Sciatic nerve (tissue), 2 donors: ENCODE measurements at regions not wholly inside any gene's neighbourhood (a gene's known extent, or its start where the extent isn't known, plus 50 kb on each side); places are given as distances from the start of the nearest gene placed in this dataset.
"Not testable (repeated sequence)": the region's sequence is repeated elsewhere in the genome, so short reads cannot be mapped to it uniquely, and the experiment has no call there.

Experiments
- ATAC-seq: fragments of 200-7000 bp; cut with Tn5 transposase; one replicate; pipeline ENCODE4 v1.9.1; 2020; ENCODE audit warnings: mild to moderate bottlenecking, moderate library complexity
- DNase-seq: peaks from one replicate; pipeline ENCODE4 v3.0.0-alpha.2; 2020; ENCODE audit warnings: low spot score
- intact Hi-C: fragments of 100-400 bp; cut with DNase I; formaldehyde crosslinking; loops from one replicate; pipeline ENCODE4 v1.14.2; 2022
- donor health status: DM: no; HTN: no; CAD: no.
- donor health status: DM: no; HTN: no; CAD: no.

DNA sequence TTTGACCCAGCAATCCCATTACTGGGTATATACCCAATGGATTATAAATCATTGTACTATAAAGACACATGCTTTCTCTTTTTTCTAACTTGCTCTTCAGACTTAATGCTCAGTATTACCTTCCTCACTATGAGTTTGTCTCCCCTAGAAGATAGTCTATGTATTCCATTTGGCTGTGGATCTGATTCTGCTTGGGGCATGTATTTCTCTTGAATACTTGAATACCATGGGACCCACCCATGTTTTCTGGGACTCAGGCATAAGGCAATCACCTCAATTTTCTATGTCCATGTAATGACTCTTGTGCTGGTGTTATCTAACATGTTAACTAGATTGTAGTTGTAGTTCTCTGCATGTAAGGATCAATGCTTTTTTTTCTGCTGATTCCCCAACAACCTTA, 70.4 kb upstream of the PPM1H start:
- intact Hi-C loops: no loop called here
- ATAC-seq (no peak), DNase-seq (no peak)

GRCh38 chr12:63003223-63003819, 68.4 kb upstream of the PPM1H start:
- intact Hi-C loops: no loop called here
- ATAC-seq (no peak), DNase-seq (no peak)

DNA sequence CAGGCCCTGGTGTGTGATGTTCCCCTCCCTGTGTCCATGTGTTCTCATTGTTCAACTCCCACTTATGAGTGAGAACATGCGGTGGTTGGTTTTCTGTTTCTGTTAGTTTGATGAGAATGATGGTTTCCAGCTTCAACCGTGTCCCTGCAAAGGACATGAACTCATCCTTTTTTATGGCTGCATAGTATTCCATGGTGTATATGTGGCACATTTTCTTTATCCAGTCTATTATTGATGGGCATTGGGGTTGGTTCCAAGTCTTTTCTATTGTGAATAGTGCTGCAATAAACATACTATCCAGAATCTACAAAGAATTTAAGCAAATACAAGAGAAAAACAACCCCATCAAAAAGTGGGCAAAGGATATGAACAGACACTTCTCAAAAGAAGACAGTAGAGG, 67.1 kb upstream of the PPM1H start:
- DNase-seq, ATAC-seq, intact Hi-C loops: not testable (repeated sequence)

- intact Hi-C loops: no loop called here
- no peak for ATAC-seq
Measured at GRCh38 chr12:62998454-62998853, 63.5 kb upstream of the PPM1H start.

DNA sequence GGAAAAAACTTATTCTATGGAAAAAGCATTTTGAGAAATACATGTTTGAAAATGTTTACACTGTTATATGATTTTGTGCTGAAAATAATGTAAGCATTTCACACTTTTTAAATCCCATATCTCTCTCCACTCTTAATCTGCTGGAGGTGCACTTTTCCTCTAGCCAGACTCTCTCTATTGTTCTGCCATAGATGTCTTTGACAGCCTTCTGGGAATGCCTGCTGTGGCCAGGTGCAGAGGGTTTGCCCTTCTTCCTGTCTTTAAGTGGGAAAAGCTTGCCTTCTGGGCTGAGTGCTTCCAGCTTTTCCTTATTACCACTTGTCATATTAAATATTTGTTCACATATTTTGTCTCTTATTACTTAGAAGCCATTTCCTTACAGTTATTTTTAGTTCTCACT, 60.1 kb upstream of the PPM1H start:
- no peak for DNase-seq
- intact Hi-C loops: no loop called here
- ATAC-seq: no peak

More at GRCh38 chr12:62998454-62998853, 63.5 kb upstream of the PPM1H start:
- DNase-seq: no peak

GRCh38 chr12:62986844-62987243, 51.9 kb upstream of the PPM1H start:
- no peak for ATAC-seq
- intact Hi-C loops: no loop called here
- no peak for DNase-seq
